K562 (cell line): ENCODE measurements at regions not wholly inside any gene's neighbourhood (a gene's known extent, or its start where the extent isn't known, plus 50 kb on each side); places are given as distances from the start of the nearest gene placed in this dataset.

ENCODE experiments used
- ADNP ChIP-seq: fragments of 200-800 bp; sonication (Bioruptor generic); IDR thresholded peaks from 2 replicates; pipeline ENCODE4 v1.6.1; 2016; ENCODE audit warnings: missing genetic modification characterization, missing compliant biosample characterization
- CTCF ChIP-seq, 3 experiments: IDR thresholded peaks in 2 of 3; conservative IDR thresholded peaks in 1 of 3; 2 replicates each; pipeline ENCODE4 v1.5.1; 2011 to 2012; ENCODE audit warnings: low read length in 3 of 3, mild to moderate bottlenecking in 3 of 3, control low read depth in 2 of 3, improper control_type of control experiment in 1 of 3, inconsistent platforms in 1 of 3, low read depth in 1 of 3, mixed read lengths in 1 of 3, moderate library complexity in 1 of 3; ENCODE audit not compliant: insufficient read depth in 2 of 3
- ELF4 ChIP-seq: fragments of 450-650 bp; formaldehyde crosslinking; IDR thresholded peaks from 2 replicates; pipeline ENCODE4 v1.4.0; 2022; ENCODE audit warnings: missing genetic modification characterization
- EZH2 ChIP-seq: IDR thresholded peaks from 2 replicates; pipeline ENCODE4 v1.6.1; 2012; ENCODE audit warnings: low read depth, mild to moderate bottlenecking, inconsistent platforms, low read length, borderline replicate concordance
- HDAC2 ChIP-seq: fragments of 450-650 bp; IDR thresholded peaks from 2 replicates; pipeline ENCODE4 v1.6.1; 2016; ENCODE audit warnings: mild to moderate bottlenecking
- HNRNPLL ChIP-seq: fragments of 200-400 bp; formaldehyde crosslinking; IDR thresholded peaks from 2 replicates; pipeline ENCODE4 v1.6.1; 2017; ENCODE audit warnings: low read length, low read depth, mild to moderate bottlenecking; ENCODE audit not compliant: poor library complexity, severe bottlenecking
- IRF9 ChIP-seq: fragments of 450-650 bp; IDR thresholded peaks from 2 replicates; pipeline ENCODE4 v1.6.1; 2016; ENCODE audit warnings: missing biosample characterization, missing genetic modification characterization
- PATZ1 ChIP-seq: fragments of 250-450 bp; sonication (Bioruptor Pico); IDR thresholded peaks from 2 replicates; pipeline ENCODE4 v1.5.0; 2020; ENCODE audit warnings: mild to moderate bottlenecking, borderline replicate concordance
- RBBP5 ChIP-seq: fragments of 200-600 bp; sonication (generic); IDR thresholded peaks from 2 replicates; pipeline ENCODE4 v1.6.1; 2012; ENCODE audit warnings: borderline replicate concordance, mild to moderate bottlenecking, low read length, control low read depth, inconsistent platforms; ENCODE audit not compliant: insufficient read depth, poor library complexity, severe bottlenecking
- RBFOX2 ChIP-seq: fragments of 200-400 bp; formaldehyde crosslinking; IDR thresholded peaks from 2 replicates; pipeline ENCODE4 v1.6.1; 2017; ENCODE audit warnings: low read depth, mild to moderate bottlenecking, low read length, moderate library complexity
- TAF1 ChIP-seq: IDR thresholded peaks from 2 replicates; pipeline ENCODE4 v1.6.1; 2011; ENCODE audit warnings: mild to moderate bottlenecking, low read length, moderate library complexity; ENCODE audit not compliant: insufficient read depth, control insufficient read depth, severe bottlenecking; ENCODE audit errors: extremely low read depth
- ZNF592 ChIP-seq: fragments of 450-650 bp; IDR thresholded peaks from 2 replicates; pipeline ENCODE4 v1.6.1; 2017; ENCODE audit warnings: antibody characterized with exemption, mild to moderate bottlenecking

- TF ChIP-seq PATZ1 (no peak), ELF4 (CRISPR knock-in tag) (no peak), RBFOX2 (no peak), TAF1 (no peak), IRF9 (tag) (no peak), EZH2 (no peak), HDAC2 (no peak), RBBP5 (no peak), ADNP (tag) (no peak), HNRNPLL (no peak), ZNF592 (no peak), CTCF (IDR thresholded peaks at IDR 0.05 in 2 of 3, conservative IDR thresholded peaks at IDR 0.05 in 1 of 3; ENCODE audit: insufficient read depth in 2 of 3, low read depth in 1 of 3, low read length in 3 of 3) (no peak)
These were observed 128.4 kb upstream of the LIMCH1 start for GRCh38 chr4:41409594-41409895.
